K562 (cell line): ENCODE measurements at regions not wholly inside any gene's neighbourhood (a gene's known extent, or its start where the extent isn't known, plus 50 kb on each side); places are given as distances from the start of the nearest gene placed in this dataset.

Experiments used
- ATAC-seq: fragments of 200-7000 bp; cut with Tn5 transposase; 3 replicates; pipeline ENCODE4 v1.9.1; 2020; ENCODE audit warnings: moderate library complexity
- BruUV-seq: library from RNA; stranded (reverse); fragments of 400-500 nt; replicated peaks from 2 replicates; lab custom pipeline; 2021; lab: Mats Ljungman, UMichigan
- CTCF ChIA-PET: fragments of 300-600 bp; formaldehyde crosslinking; extraction: SDS; loops from one replicate; lab custom pipeline; 2021; ENCODE audit warnings: low intra/inter-chr PET ratio; lab: Yijun Ruan, JAX
- POLR2A ChIA-PET: fragments of 300-600, 350-650 bp; sonication (Branson Sonifier 250); formaldehyde crosslinking; extraction: SDS; loops from one replicate; lab custom pipeline; 2021; ENCODE audit warnings: antibody characterized with exemption, inconsistent platforms; lab: Yijun Ruan, JAX
- DNase-seq, 4 experiments: peaks; one replicate each; pipeline versions ENCODE4 v3.0.0 to v3.0.0-alpha.2; 2011 to 2018; ENCODE audit warnings: low spot score in 3 of 4, mixed read lengths in 3 of 4; ENCODE audit errors: extremely low read depth in 1 of 4
- FAIRE-seq: peaks from 2 replicates; lab custom pipeline; 2011; peaks lifted over from hg19 to GRCh38; lab: Jason Lieb, UNC
- H2AFZ ChIP-seq: 2 replicates; pipeline ENCODE4 v1.6.0; 2011; ENCODE audit warnings: low read depth, low read length, control low read depth, inconsistent platforms
- H3K27ac ChIP-seq: fragments of 200-600 bp; 3 replicates; pipeline ENCODE4 v1.8.0; 2011; ENCODE audit warnings: low read depth, mild to moderate bottlenecking, control low read depth, inconsistent platforms, low read length, moderate library complexity, mixed read lengths; ENCODE audit errors: extremely low read depth
- H3K27me3 ChIP-seq, 2 experiments: fragments of 300-600 bp in 1 of 2; 2 replicates in 1 of 2; 3 replicates in 1 of 2; pipeline versions ENCODE4 v1.6.0 to v1.8.0; 2011; ENCODE audit warnings: inconsistent platforms in 2 of 2, low read length in 2 of 2, mild to moderate bottlenecking in 1 of 2, mixed read lengths in 1 of 2, moderate library complexity in 1 of 2; ENCODE audit not compliant: control insufficient read depth in 2 of 2, insufficient read depth in 2 of 2
- H3K36me3 ChIP-seq: fragments of 300-600 bp; 3 replicates; pipeline ENCODE4 v1.8.0; 2011; ENCODE audit warnings: mild to moderate bottlenecking, low read length, inconsistent platforms; ENCODE audit not compliant: control insufficient read depth, insufficient read depth
- H3K4me1 ChIP-seq, 2 experiments: fragments of 200-600 bp in 1 of 2; replicated peaks in 1 of 2; 2 replicates in 1 of 2; 3 replicates in 1 of 2; pipeline versions ENCODE4 v1.5.1 to v1.8.0; 2011; ENCODE audit warnings: inconsistent platforms in 2 of 2, low read length in 2 of 2, mild to moderate bottlenecking in 1 of 2, mixed read lengths in 1 of 2, moderate library complexity in 1 of 2; ENCODE audit not compliant: control insufficient read depth in 2 of 2, insufficient read depth in 2 of 2
- H3K4me2 ChIP-seq: 2 replicates; pipeline ENCODE4 v1.6.1; 2011; ENCODE audit warnings: low read length, control low read depth, inconsistent platforms, mixed read lengths; ENCODE audit not compliant: insufficient read depth
- H3K4me3 ChIP-seq: fragments of 200-600 bp; sonication (generic), shearing (Covaris generic); 2 replicates; pipeline ENCODE4 v1.5.1; 2016; ENCODE audit warnings: control low read depth, inconsistent platforms
- H3K79me2 ChIP-seq: fragments of 200-600 bp; 3 replicates; pipeline ENCODE4 v1.8.0; 2011; ENCODE audit warnings: low read length, inconsistent platforms; ENCODE audit not compliant: control insufficient read depth, insufficient read depth
- H3K9ac ChIP-seq, 2 experiments: 2 replicates each; pipeline versions ENCODE4 v1.6.0 to v1.6.1; 2011; ENCODE audit warnings: low read depth in 2 of 2, low read length in 2 of 2, control low read depth in 1 of 2, inconsistent platforms in 1 of 2, mild to moderate bottlenecking in 1 of 2, mixed read lengths in 1 of 2; ENCODE audit not compliant: insufficient read depth in 1 of 2
- H3K9me1 ChIP-seq: one replicate; pipeline ENCODE4 v1.6.0; 2011; ENCODE audit warnings: inconsistent platforms, mild to moderate bottlenecking, low read length, moderate library complexity; ENCODE audit not compliant: control insufficient read depth, insufficient read depth
- H3K9me3 ChIP-seq: replicated peaks from 2 replicates; pipeline ENCODE4 v1.5.1; 2011; ENCODE audit warnings: low read depth, low read length, inconsistent platforms; ENCODE audit not compliant: control insufficient read depth, insufficient read depth
- H4K20me1 ChIP-seq: replicated peaks from 2 replicates; pipeline ENCODE4 v1.6.1; 2011; ENCODE audit warnings: low read length, inconsistent platforms, mixed read lengths; ENCODE audit not compliant: control insufficient read depth, insufficient read depth
- CHD2 ChIP-seq: IDR thresholded peaks from 2 replicates; pipeline ENCODE4 v1.6.1; 2011; ENCODE audit warnings: low read depth, low read length
- EZH2 ChIP-seq: IDR thresholded peaks from 2 replicates; pipeline ENCODE4 v1.6.1; 2012; ENCODE audit warnings: low read depth, mild to moderate bottlenecking, inconsistent platforms, low read length, borderline replicate concordance
- GABPA ChIP-seq: fragments of 200-800 bp; sonication (Bioruptor generic); conservative IDR thresholded peaks from 2 replicates; pipeline ENCODE4 v1.6.1; 2016; ENCODE audit warnings: low read depth, missing genetic modification characterization, missing compliant biosample characterization
- LEF1 ChIP-seq: fragments of 450-650 bp; IDR thresholded peaks from 2 replicates; pipeline ENCODE4 v1.6.1; 2016; ENCODE audit warnings: mild to moderate bottlenecking
- MAFG ChIP-seq: fragments of 450-650 bp; conservative IDR thresholded peaks from 2 replicates; pipeline ENCODE4 v1.6.1; 2016; ENCODE audit warnings: missing genetic modification characterization, missing compliant biosample characterization
- MECOM ChIP-seq: fragments of 250-450 bp; sonication (Bioruptor Pico); IDR thresholded peaks from 2 replicates; pipeline ENCODE4 v1.8.0; 2022; ENCODE audit warnings: inconsistent platforms
- NFRKB ChIP-seq: fragments of 450-650 bp; IDR thresholded peaks from 2 replicates; pipeline ENCODE4 v1.6.1; 2016; ENCODE audit warnings: low read depth
- POLR2AphosphoS2 ChIP-seq: IDR thresholded peaks from 2 replicates; pipeline ENCODE4 v1.6.1; 2012; ENCODE audit warnings: low read length, improper control_type of control experiment
- POLR3A ChIP-seq: IDR thresholded peaks from 2 replicates; pipeline ENCODE4 v1.6.1; 2011; ENCODE audit warnings: borderline replicate concordance, mild to moderate bottlenecking, moderate library complexity; ENCODE audit not compliant: insufficient read length, insufficient read depth; ENCODE audit errors: extremely low read depth
- TAF15 ChIP-seq: fragments of 200-400 bp; formaldehyde crosslinking; IDR thresholded peaks from 2 replicates; pipeline ENCODE4 v1.6.1; 2017; ENCODE audit warnings: mild to moderate bottlenecking, low read depth, low read length, moderate library complexity
- TCF7 ChIP-seq: sonication (generic); IDR thresholded peaks from 2 replicates; pipeline ENCODE4 v1.6.1; 2016; ENCODE audit warnings: antibody characterized with exemption, borderline replicate concordance
- TGIF2 ChIP-seq: sonication (generic); formaldehyde crosslinking; IDR thresholded peaks from 2 replicates; pipeline ENCODE4 v1.8.1; 2022; ENCODE audit warnings: mild to moderate bottlenecking, missing genetic modification reagents, moderate library complexity
- ZBTB12 ChIP-seq: fragments of 250-450 bp; sonication (Bioruptor Pico); IDR thresholded peaks from 2 replicates; pipeline ENCODE4 v1.4.0; 2020
- ZNF224 ChIP-seq: sonication (generic); formaldehyde crosslinking; IDR thresholded peaks from 2 replicates; pipeline ENCODE4 v1.8.0; 2022; ENCODE audit warnings: mild to moderate bottlenecking, missing genetic modification reagents
- ZNF695 ChIP-seq: fragments of 450-650 bp; formaldehyde crosslinking; IDR thresholded peaks from 2 replicates; pipeline ENCODE4 v1.4.0; 2020; ENCODE audit warnings: mild to moderate bottlenecking, moderate library complexity
- WGBS: fragments of 100-300 bp; shearing (Covaris generic); methylation state at CpG from one replicate; pipeline ENCODE4 v1.1.6; 2016; ENCODE audit warnings: low coverage, mixed read lengths; ENCODE audit not compliant: insufficient coverage; ENCODE audit errors: missing lambda C conversion rate; 5-methylcytosine and 5-hydroxymethylcytosine counted together
- in situ Hi-C: fragments of 300-500 bp; cut with MboI; formaldehyde crosslinking; loops from 4 replicates; pipeline ENCODE4 v1.15.0; 2018; ENCODE audit warnings: inconsistent platforms, mixed read lengths
- intact Hi-C: fragments of 100-400 bp; cut with micrococcal nuclease; formaldehyde crosslinking; loops from 2 replicates; pipeline ENCODE4 v1.14.2; 2022
- TF ChIP-seq, protein P1 (sequence below): fragments of 450-650 bp; IDR thresholded peaks from 2 replicates; pipeline ENCODE4 v1.6.1; 2014; ENCODE audit warnings: low read depth, mild to moderate bottlenecking, moderate library complexity, borderline replicate concordance
- TF ChIP-seq, protein P2 (sequence below): fragments of 250-450 bp; sonication (Bioruptor Pico); IDR thresholded peaks from 2 replicates; pipeline ENCODE4 v1.8.0; 2022; ENCODE audit warnings: moderate library complexity, mild to moderate bottlenecking, inconsistent platforms
- TF ChIP-seq, protein P3 (sequence below): sonication (generic); IDR thresholded peaks from 2 replicates; pipeline ENCODE4 v1.6.1; 2016

DNA sequence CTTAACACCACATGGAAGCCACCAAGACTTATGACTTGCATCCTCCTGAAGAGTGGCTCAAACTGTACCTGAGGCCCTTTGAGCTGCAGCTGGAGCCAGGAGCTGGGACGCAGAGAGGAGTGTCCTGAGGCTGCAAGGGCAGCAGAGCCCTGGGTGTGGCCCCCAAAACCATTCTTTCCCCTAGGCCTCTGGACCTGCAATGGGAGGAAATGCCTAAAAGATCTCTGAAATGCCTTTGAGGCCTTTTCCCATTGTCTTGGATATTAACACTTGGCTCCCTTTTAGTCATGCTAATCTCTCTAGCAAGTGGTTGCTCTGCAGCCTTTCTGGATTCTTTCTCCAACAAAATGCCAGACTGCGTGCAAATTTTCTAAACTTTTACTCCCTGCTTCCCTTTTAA, 156.1 kb downstream of the SLC38A4 start:
- ChIA-PET POLR2A (interaction anchor here (1.2 kb wide), 1 partner anchor 17 kb away, joined by 3 read pairs; no protein-coding TSS in a partner anchor), CTCF (no interaction called here)
- Histone ChIP-seq H2AFZ (no peak overlapping the region), H3K4me1 (0 out of 5 replicates have a peak, but pooled peaks cover 0 to under 1% of the 10 kb centered on the region in 2 experiments), H3K9ac (no peak overlapping the region), H3K79me2 (no peaks in the 10 kb centered on the region), H3K27ac (no peak overlapping the region), H3K4me3 (no peak overlapping the region), H3K9me1 (no peaks in the 10 kb centered on the region), H4K20me1 (no peaks in the 10 kb centered on the region), H3K4me2 (no peak overlapping the region), H3K27me3 (no peaks in the 10 kb centered on the region), H3K36me3 (no peaks in the 10 kb centered on the region), H3K9me3 (no peaks in the 10 kb centered on the region)
- intact Hi-C loops = loop anchor here (10.0 kb wide), 1 partner anchor 145 kb away; no protein-coding TSS in a partner anchor
- FAIRE-seq = no peak
- 7% methylated on average over 2 of the region's 2 CpGs for WGBS
- DNase-seq = no peak
- in situ Hi-C loops = loop anchor here (10.0 kb wide), 1 partner anchor 315 kb away; no protein-coding TSS in a partner anchor
- no peak for ATAC-seq
- BruUV-seq = no TSS peak
- TF ChIP-seq MECOM = no peak
- no peak for TF ChIP-seq MAFG (tag)
- no peak for TF ChIP-seq NFRKB
- TF ChIP-seq, protein P1, sequence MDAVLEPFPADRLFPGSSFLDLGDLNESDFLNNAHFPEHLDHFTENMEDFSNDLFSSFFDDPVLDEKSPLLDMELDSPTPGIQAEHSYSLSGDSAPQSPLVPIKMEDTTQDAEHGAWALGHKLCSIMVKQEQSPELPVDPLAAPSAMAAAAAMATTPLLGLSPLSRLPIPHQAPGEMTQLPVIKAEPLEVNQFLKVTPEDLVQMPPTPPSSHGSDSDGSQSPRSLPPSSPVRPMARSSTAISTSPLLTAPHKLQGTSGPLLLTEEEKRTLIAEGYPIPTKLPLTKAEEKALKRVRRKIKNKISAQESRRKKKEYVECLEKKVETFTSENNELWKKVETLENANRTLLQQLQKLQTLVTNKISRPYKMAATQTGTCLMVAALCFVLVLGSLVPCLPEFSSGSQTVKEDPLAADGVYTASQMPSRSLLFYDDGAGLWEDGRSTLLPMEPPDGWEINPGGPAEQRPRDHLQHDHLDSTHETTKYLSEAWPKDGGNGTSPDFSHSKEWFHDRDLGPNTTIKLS = no peak
- no peak for TF ChIP-seq TGIF2 (CRISPR knock-in tag)
- TF ChIP-seq ZBTB12 (CRISPR knock-in tag) = no peak
- TF ChIP-seq ZNF695 (CRISPR knock-in tag) = no peak
- TF ChIP-seq TCF7 = no peak
- TF ChIP-seq CHD2 = no peak
- TF ChIP-seq, protein P2, sequence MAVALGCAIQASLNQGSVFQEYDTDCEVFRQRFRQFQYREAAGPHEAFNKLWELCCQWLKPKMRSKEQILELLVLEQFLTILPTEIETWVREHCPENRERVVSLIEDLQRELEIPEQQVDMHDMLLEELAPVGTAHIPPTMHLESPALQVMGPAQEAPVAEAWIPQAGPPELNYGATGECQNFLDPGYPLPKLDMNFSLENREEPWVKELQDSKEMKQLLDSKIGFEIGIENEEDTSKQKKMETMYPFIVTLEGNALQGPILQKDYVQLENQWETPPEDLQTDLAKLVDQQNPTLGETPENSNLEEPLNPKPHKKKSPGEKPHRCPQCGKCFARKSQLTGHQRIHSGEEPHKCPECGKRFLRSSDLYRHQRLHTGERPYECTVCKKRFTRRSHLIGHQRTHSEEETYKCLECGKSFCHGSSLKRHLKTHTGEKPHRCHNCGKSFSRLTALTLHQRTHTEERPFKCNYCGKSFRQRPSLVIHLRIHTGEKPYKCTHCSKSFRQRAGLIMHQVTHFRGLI = no peak
- TF ChIP-seq EZH2 = no peak
- TF ChIP-seq, protein P3, sequence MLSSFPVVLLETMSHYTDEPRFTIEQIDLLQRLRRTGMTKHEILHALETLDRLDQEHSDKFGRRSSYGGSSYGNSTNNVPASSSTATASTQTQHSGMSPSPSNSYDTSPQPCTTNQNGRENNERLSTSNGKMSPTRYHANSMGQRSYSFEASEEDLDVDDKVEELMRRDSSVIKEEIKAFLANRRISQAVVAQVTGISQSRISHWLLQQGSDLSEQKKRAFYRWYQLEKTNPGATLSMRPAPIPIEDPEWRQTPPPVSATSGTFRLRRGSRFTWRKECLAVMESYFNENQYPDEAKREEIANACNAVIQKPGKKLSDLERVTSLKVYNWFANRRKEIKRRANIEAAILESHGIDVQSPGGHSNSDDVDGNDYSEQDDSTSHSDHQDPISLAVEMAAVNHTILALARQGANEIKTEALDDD = no peak
- TF ChIP-seq GABPA = no peak
- TF ChIP-seq POLR3A = no peak
- TF ChIP-seq TAF15 = no peak
- TF ChIP-seq ZNF224 (CRISPR knock-in tag) = no peak
- TF ChIP-seq POLR2AphosphoS2 = no peak
- no peak for TF ChIP-seq LEF1
